HepG2 (cell line): ENCODE measurements at regions not wholly inside any gene's neighbourhood (a gene's known extent, or its start where the extent isn't known, plus 50 kb on each side); places are given as distances from the start of the nearest gene placed in this dataset.

Source experiments
- FOXC1 ChIP-seq: sonication (generic); formaldehyde crosslinking; IDR thresholded peaks from 2 replicates; pipeline ENCODE4 v1.8.0; 2022; ENCODE audit warnings: mild to moderate bottlenecking, missing genetic modification reagents, borderline replicate concordance
- HNRNPUL1 ChIP-seq: fragments of 200-400 bp; formaldehyde crosslinking; IDR thresholded peaks from 2 replicates; pipeline ENCODE4 v1.6.1; 2017; ENCODE audit warnings: low read depth, mild to moderate bottlenecking, low read length, moderate library complexity
- KDM6A ChIP-seq: IDR thresholded peaks from 2 replicates; pipeline ENCODE4 v1.6.1; 2016; ENCODE audit warnings: low read depth
- SUZ12 ChIP-seq: fragments of 150-350 bp; IDR thresholded peaks from 2 replicates; pipeline ENCODE4 v1.6.1; 2014; ENCODE audit warnings: low read depth, low read length
- ZNF549 ChIP-seq: sonication (generic); formaldehyde crosslinking; IDR thresholded peaks from 2 replicates; pipeline ENCODE4 v1.5.0; 2020; ENCODE audit warnings: missing genetic modification reagents
- ZNF570 ChIP-seq: sonication (generic); formaldehyde crosslinking; IDR thresholded peaks from 2 replicates; pipeline ENCODE4 v1.4.0; 2020; ENCODE audit warnings: mild to moderate bottlenecking, missing genetic modification reagents, borderline replicate concordance
- ZNF678 ChIP-seq: sonication (generic); formaldehyde crosslinking; IDR thresholded peaks from 2 replicates; pipeline ENCODE4 v1.4.0; 2020; ENCODE audit warnings: mild to moderate bottlenecking, missing genetic modification reagents
- ZNF7 ChIP-seq: IDR thresholded peaks from 2 replicates; pipeline ENCODE4 v1.6.1; 2016; ENCODE audit warnings: missing biosample characterization, missing genetic modification reagents
- ZNF724P ChIP-seq: sonication (generic); formaldehyde crosslinking; IDR thresholded peaks from 2 replicates; pipeline ENCODE4 v1.8.0; 2022; ENCODE audit warnings: missing genetic modification reagents, borderline replicate concordance
- ZNF768 ChIP-seq: sonication (generic); formaldehyde crosslinking; IDR thresholded peaks from 2 replicates; pipeline ENCODE4 v1.4.0; 2020; ENCODE audit warnings: missing genetic modification reagents
- ZNF878 ChIP-seq: sonication (generic); formaldehyde crosslinking; IDR thresholded peaks from 2 replicates; pipeline ENCODE4 v1.8.1; 2023; ENCODE audit warnings: mild to moderate bottlenecking, missing genetic modification reagents, moderate library complexity
- TF ChIP-seq, protein P1 (sequence below): sonication (generic); formaldehyde crosslinking; IDR thresholded peaks from 2 replicates; pipeline ENCODE4 v1.4.0; 2020; ENCODE audit warnings: missing genetic modification reagents
- TF ChIP-seq, protein P2 (sequence below): sonication (generic); formaldehyde crosslinking; IDR thresholded peaks from 2 replicates; pipeline ENCODE4 v1.5.1; 2020; ENCODE audit warnings: mild to moderate bottlenecking, missing genetic modification reagents, moderate library complexity
- TF ChIP-seq, protein P3 (sequence below): sonication (generic); formaldehyde crosslinking; IDR thresholded peaks from 2 replicates; pipeline ENCODE4 v1.4.0; 2020; ENCODE audit warnings: missing genetic modification reagents
- TF ChIP-seq, protein P4 (sequence below): sonication (generic); formaldehyde crosslinking; IDR thresholded peaks from 2 replicates; pipeline ENCODE4 v1.5.0; 2020; ENCODE audit warnings: missing genetic modification reagents, mild to moderate bottlenecking, borderline replicate concordance
- TF ChIP-seq, protein P5 (sequence below): sonication (generic); formaldehyde crosslinking; IDR thresholded peaks from 2 replicates; pipeline ENCODE4 v1.5.0; 2020; ENCODE audit warnings: missing genetic modification reagents
- TF ChIP-seq, protein P6 (sequence below): sonication (generic); formaldehyde crosslinking; IDR thresholded peaks from 2 replicates; pipeline ENCODE4 v1.4.0; 2020; ENCODE audit warnings: missing genetic modification reagents
- TF ChIP-seq, protein P7 (sequence below): sonication (generic); formaldehyde crosslinking; IDR thresholded peaks from 2 replicates; pipeline ENCODE4 v1.4.0; 2020; ENCODE audit warnings: missing genetic modification reagents
- TF ChIP-seq, protein P8 (sequence below): sonication (generic); formaldehyde crosslinking; conservative IDR thresholded peaks from 2 replicates; pipeline ENCODE4 v1.4.0; 2020; ENCODE audit warnings: missing genetic modification reagents

DNA sequence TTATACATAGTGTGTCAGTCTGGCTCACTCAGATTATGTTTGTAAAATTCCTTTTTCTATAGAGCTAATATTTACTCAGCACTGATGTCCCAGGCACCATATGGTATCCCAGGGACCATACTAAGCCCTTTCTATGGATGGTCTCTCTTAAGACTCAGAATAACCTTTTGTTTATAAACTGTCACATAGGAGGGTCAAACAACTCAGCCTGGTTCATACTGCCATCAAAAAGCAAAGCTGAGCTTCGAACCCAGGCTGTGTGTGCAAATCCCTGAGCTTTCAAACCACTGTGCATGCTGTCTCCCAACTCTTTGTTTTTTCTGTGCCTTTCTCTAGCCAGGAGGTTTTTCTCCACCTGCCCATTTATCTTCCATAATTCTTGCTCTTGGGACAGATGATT, 135.6 kb upstream of the ARHGAP5 start (continued):
- TF ChIP-seq, protein P1, sequence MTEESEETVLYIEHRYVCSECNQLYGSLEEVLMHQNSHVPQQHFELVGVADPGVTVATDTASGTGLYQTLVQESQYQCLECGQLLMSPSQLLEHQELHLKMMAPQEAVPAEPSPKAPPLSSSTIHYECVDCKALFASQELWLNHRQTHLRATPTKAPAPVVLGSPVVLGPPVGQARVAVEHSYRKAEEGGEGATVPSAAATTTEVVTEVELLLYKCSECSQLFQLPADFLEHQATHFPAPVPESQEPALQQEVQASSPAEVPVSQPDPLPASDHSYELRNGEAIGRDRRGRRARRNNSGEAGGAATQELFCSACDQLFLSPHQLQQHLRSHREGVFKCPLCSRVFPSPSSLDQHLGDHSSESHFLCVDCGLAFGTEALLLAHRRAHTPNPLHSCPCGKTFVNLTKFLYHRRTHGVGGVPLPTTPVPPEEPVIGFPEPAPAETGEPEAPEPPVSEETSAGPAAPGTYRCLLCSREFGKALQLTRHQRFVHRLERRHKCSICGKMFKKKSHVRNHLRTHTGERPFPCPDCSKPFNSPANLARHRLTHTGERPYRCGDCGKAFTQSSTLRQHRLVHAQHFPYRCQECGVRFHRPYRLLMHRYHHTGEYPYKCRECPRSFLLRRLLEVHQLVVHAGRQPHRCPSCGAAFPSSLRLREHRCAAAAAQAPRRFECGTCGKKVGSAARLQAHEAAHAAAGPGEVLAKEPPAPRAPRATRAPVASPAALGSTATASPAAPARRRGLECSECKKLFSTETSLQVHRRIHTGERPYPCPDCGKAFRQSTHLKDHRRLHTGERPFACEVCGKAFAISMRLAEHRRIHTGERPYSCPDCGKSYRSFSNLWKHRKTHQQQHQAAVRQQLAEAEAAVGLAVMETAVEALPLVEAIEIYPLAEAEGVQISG: no peak
- no peak for TF ChIP-seq SUZ12
- peak; percentile 94 for TF ChIP-seq ZNF7
- no peak for TF ChIP-seq HNRNPUL1
- TF ChIP-seq, protein P2, sequence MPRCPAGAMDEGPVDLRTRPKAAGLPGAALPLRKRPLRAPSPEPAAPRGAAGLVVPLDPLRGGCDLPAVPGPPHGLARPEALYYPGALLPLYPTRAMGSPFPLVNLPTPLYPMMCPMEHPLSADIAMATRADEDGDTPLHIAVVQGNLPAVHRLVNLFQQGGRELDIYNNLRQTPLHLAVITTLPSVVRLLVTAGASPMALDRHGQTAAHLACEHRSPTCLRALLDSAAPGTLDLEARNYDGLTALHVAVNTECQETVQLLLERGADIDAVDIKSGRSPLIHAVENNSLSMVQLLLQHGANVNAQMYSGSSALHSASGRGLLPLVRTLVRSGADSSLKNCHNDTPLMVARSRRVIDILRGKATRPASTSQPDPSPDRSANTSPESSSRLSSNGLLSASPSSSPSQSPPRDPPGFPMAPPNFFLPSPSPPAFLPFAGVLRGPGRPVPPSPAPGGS (CRISPR knock-in tag): 0 out of 2 replicates have a peak, but pooled peaks have one; percentile 39
- TF ChIP-seq, protein P3, sequence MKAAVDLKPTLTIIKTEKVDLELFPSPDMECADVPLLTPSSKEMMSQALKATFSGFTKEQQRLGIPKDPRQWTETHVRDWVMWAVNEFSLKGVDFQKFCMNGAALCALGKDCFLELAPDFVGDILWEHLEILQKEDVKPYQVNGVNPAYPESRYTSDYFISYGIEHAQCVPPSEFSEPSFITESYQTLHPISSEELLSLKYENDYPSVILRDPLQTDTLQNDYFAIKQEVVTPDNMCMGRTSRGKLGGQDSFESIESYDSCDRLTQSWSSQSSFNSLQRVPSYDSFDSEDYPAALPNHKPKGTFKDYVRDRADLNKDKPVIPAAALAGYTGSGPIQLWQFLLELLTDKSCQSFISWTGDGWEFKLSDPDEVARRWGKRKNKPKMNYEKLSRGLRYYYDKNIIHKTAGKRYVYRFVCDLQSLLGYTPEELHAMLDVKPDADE (CRISPR knock-in tag): no peak
- no peak for TF ChIP-seq FOXC1 (CRISPR knock-in tag)
- TF ChIP-seq, protein P4, sequence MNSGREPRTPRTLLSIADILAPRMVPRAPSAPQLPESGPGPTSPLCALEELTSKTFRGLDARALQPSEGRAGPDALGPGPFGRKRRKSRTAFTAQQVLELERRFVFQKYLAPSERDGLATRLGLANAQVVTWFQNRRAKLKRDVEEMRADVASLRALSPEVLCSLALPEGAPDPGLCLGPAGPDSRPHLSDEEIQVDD (CRISPR knock-in tag): no peak
- TF ChIP-seq, protein P5, sequence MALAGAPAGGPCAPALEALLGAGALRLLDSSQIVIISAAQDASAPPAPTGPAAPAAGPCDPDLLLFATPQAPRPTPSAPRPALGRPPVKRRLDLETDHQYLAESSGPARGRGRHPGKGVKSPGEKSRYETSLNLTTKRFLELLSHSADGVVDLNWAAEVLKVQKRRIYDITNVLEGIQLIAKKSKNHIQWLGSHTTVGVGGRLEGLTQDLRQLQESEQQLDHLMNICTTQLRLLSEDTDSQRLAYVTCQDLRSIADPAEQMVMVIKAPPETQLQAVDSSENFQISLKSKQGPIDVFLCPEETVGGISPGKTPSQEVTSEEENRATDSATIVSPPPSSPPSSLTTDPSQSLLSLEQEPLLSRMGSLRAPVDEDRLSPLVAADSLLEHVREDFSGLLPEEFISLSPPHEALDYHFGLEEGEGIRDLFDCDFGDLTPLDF (CRISPR knock-in tag): no peak
- TF ChIP-seq, protein P6, sequence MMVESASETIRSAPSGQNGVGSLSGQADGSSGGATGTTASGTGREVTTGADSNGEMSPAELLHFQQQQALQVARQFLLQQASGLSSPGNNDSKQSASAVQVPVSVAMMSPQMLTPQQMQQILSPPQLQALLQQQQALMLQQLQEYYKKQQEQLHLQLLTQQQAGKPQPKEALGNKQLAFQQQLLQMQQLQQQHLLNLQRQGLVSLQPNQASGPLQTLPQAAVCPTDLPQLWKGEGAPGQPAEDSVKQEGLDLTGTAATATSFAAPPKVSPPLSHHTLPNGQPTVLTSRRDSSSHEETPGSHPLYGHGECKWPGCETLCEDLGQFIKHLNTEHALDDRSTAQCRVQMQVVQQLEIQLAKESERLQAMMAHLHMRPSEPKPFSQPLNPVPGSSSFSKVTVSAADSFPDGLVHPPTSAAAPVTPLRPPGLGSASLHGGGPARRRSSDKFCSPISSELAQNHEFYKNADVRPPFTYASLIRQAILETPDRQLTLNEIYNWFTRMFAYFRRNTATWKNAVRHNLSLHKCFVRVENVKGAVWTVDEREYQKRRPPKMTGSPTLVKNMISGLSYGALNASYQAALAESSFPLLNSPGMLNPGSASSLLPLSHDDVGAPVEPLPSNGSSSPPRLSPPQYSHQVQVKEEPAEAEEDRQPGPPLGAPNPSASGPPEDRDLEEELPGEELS: peak; percentile 84
- TF ChIP-seq, protein P7, sequence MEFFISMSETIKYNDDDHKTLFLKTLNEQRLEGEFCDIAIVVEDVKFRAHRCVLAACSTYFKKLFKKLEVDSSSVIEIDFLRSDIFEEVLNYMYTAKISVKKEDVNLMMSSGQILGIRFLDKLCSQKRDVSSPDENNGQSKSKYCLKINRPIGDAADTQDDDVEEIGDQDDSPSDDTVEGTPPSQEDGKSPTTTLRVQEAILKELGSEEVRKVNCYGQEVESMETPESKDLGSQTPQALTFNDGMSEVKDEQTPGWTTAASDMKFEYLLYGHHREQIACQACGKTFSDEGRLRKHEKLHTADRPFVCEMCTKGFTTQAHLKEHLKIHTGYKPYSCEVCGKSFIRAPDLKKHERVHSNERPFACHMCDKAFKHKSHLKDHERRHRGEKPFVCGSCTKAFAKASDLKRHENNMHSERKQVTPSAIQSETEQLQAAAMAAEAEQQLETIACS (CRISPR knock-in tag): no peak
- TF ChIP-seq ZNF678 (CRISPR knock-in tag): no peak
- TF ChIP-seq, protein P8, sequence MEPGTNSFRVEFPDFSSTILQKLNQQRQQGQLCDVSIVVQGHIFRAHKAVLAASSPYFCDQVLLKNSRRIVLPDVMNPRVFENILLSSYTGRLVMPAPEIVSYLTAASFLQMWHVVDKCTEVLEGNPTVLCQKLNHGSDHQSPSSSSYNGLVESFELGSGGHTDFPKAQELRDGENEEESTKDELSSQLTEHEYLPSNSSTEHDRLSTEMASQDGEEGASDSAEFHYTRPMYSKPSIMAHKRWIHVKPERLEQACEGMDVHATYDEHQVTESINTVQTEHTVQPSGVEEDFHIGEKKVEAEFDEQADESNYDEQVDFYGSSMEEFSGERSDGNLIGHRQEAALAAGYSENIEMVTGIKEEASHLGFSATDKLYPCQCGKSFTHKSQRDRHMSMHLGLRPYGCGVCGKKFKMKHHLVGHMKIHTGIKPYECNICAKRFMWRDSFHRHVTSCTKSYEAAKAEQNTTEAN (CRISPR knock-in tag): peak; percentile 90
- peak; percentile 42; the same call in 1 of the 2 replicates for TF ChIP-seq KDM6A
- no peak for TF ChIP-seq ZNF570 (CRISPR knock-in tag)
- no peak for TF ChIP-seq ZNF768 (CRISPR knock-in tag)
- TF ChIP-seq ZNF724P: no peak
- TF ChIP-seq ZNF549 (CRISPR knock-in tag): no peak
- no peak for TF ChIP-seq ZNF878
